ENCODE measurements at regions not wholly inside any gene's neighbourhood (a gene's known extent, or its start where the extent isn't known, plus 50 kb on each side); places are given as distances from the start of the nearest gene placed in this dataset.

- peak; percentile 47 for DNase-seq (ENCODE audit: low spot score)
- H3K27ac ChIP-seq = peak overlapping the region; percentile 78
Measured at GRCh38 chr6:140079328-140079727, 704.9 kb upstream of the CITED2 start.

GRCh38 chr6:140078561-140079125, 704.2 kb upstream of the CITED2 start:
- peak overlapping the region; percentile 3 for H3K4me2 ChIP-seq
- DNase-seq (ENCODE audit: low spot score) = peak; percentile 16
- peak overlapping the region; percentile 78 for H3K27ac ChIP-seq
- peaks cover 16% of the 10 kb centered on the region for H3K4me1 ChIP-seq (ENCODE audit: insufficient read depth)
- no peak for TF ChIP-seq EZH2 (IDR thresholded peaks at IDR 0.05; ENCODE audit: borderline replicate concordance)
- no peak for TF ChIP-seq EZH2phosphoT487 (IDR thresholded peaks at IDR 0.05; ENCODE audit: low read depth, severe bottlenecking, unreplicated experiment)
- TF ChIP-seq CTCF (IDR thresholded peaks at IDR 0.05; ENCODE audit: poor library complexity) = no peak
- no peaks in the 10 kb centered on the region for H3K9me3 ChIP-seq (ENCODE audit: low read depth)
- H4K20me1 ChIP-seq (ENCODE audit: insufficient read depth, poor library complexity, severe bottlenecking) = no peaks in the 10 kb centered on the region
- H3K4me3 ChIP-seq = no peak overlapping the region
- no peaks in the 10 kb centered on the region for H3K27me3 ChIP-seq
- no peaks in the 10 kb centered on the region for H3K79me2 ChIP-seq
- 62% methylated on average over 3 of the region's 3 CpGs for WGBS (ENCODE audit: low lambda C conversion rate, missing lambda C conversion rate)
- H2AFZ ChIP-seq = no peak overlapping the region
- no peaks in the 10 kb centered on the region for H3K36me3 ChIP-seq (replicated peaks; ENCODE audit: insufficient read depth, low read depth)
- H3K9me2 ChIP-seq (replicated peaks; ENCODE audit: insufficient read depth) = no peaks in the 10 kb centered on the region

More at GRCh38 chr6:140079328-140079727, 704.9 kb upstream of the CITED2 start:
- H3K4me1 ChIP-seq (ENCODE audit: insufficient read depth) = peaks cover 22% of the 10 kb centered on the region
- H3K9me3 ChIP-seq (ENCODE audit: low read depth) = no peaks in the 10 kb centered on the region
- no peaks in the 10 kb centered on the region for H3K36me3 ChIP-seq (replicated peaks; ENCODE audit: insufficient read depth, low read depth)
- no peak overlapping the region for H3K4me3 ChIP-seq
- H2AFZ ChIP-seq = no peak overlapping the region
- TF ChIP-seq CTCF (IDR thresholded peaks at IDR 0.05; ENCODE audit: poor library complexity) = no peak
- no peak for TF ChIP-seq EZH2 (IDR thresholded peaks at IDR 0.05; ENCODE audit: borderline replicate concordance)
- TF ChIP-seq EZH2phosphoT487 (IDR thresholded peaks at IDR 0.05; ENCODE audit: low read depth, severe bottlenecking, unreplicated experiment) = no peak
- no peaks in the 10 kb centered on the region for H3K9me2 ChIP-seq (replicated peaks; ENCODE audit: insufficient read depth)
- WGBS (ENCODE audit: low lambda C conversion rate, missing lambda C conversion rate) = 69% methylated on average over 5 of the region's 5 CpGs
- no peaks in the 10 kb centered on the region for H3K27me3 ChIP-seq
- no peak overlapping the region for H3K4me2 ChIP-seq
- no peaks in the 10 kb centered on the region for H4K20me1 ChIP-seq (ENCODE audit: insufficient read depth, poor library complexity, severe bottlenecking)
- no peaks in the 10 kb centered on the region for H3K79me2 ChIP-seq

GRCh38 chr6:140077827-140078560, 703.5 kb upstream of the CITED2 start:
- H3K4me2 ChIP-seq = peak overlapping the region; percentile 3
- WGBS (ENCODE audit: low lambda C conversion rate, missing lambda C conversion rate) = 66% methylated on average over 5 of the region's 5 CpGs
- H3K79me2 ChIP-seq = no peaks in the 10 kb centered on the region
- H3K4me1 ChIP-seq (ENCODE audit: insufficient read depth) = peaks cover 20% of the 10 kb centered on the region
- no peak overlapping the region for H3K4me3 ChIP-seq
- peak overlapping the region; percentile 78 for H3K27ac ChIP-seq
- TF ChIP-seq EZH2phosphoT487 (IDR thresholded peaks at IDR 0.05; ENCODE audit: low read depth, severe bottlenecking, unreplicated experiment) (peak; percentile 95), EZH2 (IDR thresholded peaks at IDR 0.05; ENCODE audit: borderline replicate concordance) (no peak), CTCF (IDR thresholded peaks at IDR 0.05; ENCODE audit: poor library complexity) (no peak)
- no peaks in the 10 kb centered on the region for H3K9me3 ChIP-seq (ENCODE audit: low read depth)
- no peaks in the 10 kb centered on the region for H3K27me3 ChIP-seq
- H4K20me1 ChIP-seq (ENCODE audit: insufficient read depth, poor library complexity, severe bottlenecking) = no peaks in the 10 kb centered on the region
- no peak for DNase-seq (ENCODE audit: low spot score)
- no peaks in the 10 kb centered on the region for H3K9me2 ChIP-seq (replicated peaks; ENCODE audit: insufficient read depth)
- H2AFZ ChIP-seq = no peak overlapping the region
- no peaks in the 10 kb centered on the region for H3K36me3 ChIP-seq (replicated peaks; ENCODE audit: insufficient read depth, low read depth)

Data from hepatocyte (in vitro differentiated cells).